Prostate gland (tissue), 2 donors: ENCODE measurements at regions not wholly inside any gene's neighbourhood (a gene's known extent, or its start where the extent isn't known, plus 50 kb on each side); places are given as distances from the start of the nearest gene placed in this dataset.

Experiments used
- DNase-seq: peaks from one replicate; pipeline ENCODE4 v3.0.0-alpha.2; 2019; ENCODE audit warnings: low spot score
- H3K27ac ChIP-seq, 2 donors: fragments of 200-600 bp; sonication (generic); 2 replicates each; pipeline ENCODE4 v1.5.1; 2017 to 2019
- H3K27me3 ChIP-seq: fragments of 200-600 bp; sonication (generic); replicated peaks from 2 replicates; pipeline ENCODE4 v1.5.1; 2019; ENCODE audit not compliant: insufficient read depth
- H3K36me3 ChIP-seq, 2 donors: fragments of 200-600 bp; sonication (generic); 1 replicate in 1 of 2; 2 replicates in 1 of 2; pipeline versions ENCODE4 v1.5.1 to v1.8.1; 2017 to 2019
- H3K4me1 ChIP-seq: fragments of 200-600 bp; sonication (generic); replicated peaks from 2 replicates; pipeline ENCODE4 v1.5.1; 2019
- H3K4me3 ChIP-seq, 2 donors: fragments of 200-600 bp; sonication (generic); 2 replicates each; pipeline ENCODE4 v1.5.1; 2017 to 2019
- H3K9me3 ChIP-seq: fragments of 200-600 bp; sonication (generic); 2 replicates; pipeline ENCODE4 v1.5.1; 2017
- POLR2A ChIP-seq: fragments of 450-650 bp; IDR thresholded peaks from one replicate; pipeline ENCODE4 v1.6.1; 2016; ENCODE audit warnings: antibody characterized with exemption, mild to moderate bottlenecking
- POLR2AphosphoS5 ChIP-seq: sonication (generic); formaldehyde crosslinking; IDR thresholded peaks from one replicate; pipeline ENCODE4 v1.6.1; 2017; ENCODE audit warnings: antibody characterized with exemption
- WGBS: methylation state at CpG from one replicate; pipeline ENCODE4 v1.1.5; 2018; 5-methylcytosine and 5-hydroxymethylcytosine counted together
- intact Hi-C: fragments of 100-400 bp; cut with DNase I; formaldehyde crosslinking; loops from one replicate; pipeline ENCODE4 v1.14.2; 2022
- TF ChIP-seq, protein P1 (sequence below), 4 experiments: fragments of 200-600 bp in 2 of 4; fragments of 450-650 bp in 2 of 4; sonication (generic) in 2 of 4; IDR thresholded peaks; 1 replicate in 3 of 4; 2 replicates in 1 of 4; pipeline ENCODE4 v1.5.1; 2016 to 2019; ENCODE audit warnings: antibody characterized with exemption in 4 of 4, mild to moderate bottlenecking in 2 of 4, moderate library complexity in 2 of 4

GRCh38 chr1:187622545-187622944 is 793.8 kb downstream of the PLA2G4A start:
- DNase-seq = no peak
- WGBS = 44% methylated on average over 1 of the region's 1 CpG
- Histone ChIP-seq H3K27ac (no peak overlapping the region), H3K36me3 (no peaks in the 10 kb centered on the region), H3K9me3 (no peaks in the 10 kb centered on the region), H3K4me3 (no peak overlapping the region), H3K4me1 (no peaks in the 10 kb centered on the region), H3K27me3 (no peaks in the 10 kb centered on the region)
- intact Hi-C loops = no loop called here
- no peak for TF ChIP-seq POLR2AphosphoS5
- TF ChIP-seq, protein P1, sequence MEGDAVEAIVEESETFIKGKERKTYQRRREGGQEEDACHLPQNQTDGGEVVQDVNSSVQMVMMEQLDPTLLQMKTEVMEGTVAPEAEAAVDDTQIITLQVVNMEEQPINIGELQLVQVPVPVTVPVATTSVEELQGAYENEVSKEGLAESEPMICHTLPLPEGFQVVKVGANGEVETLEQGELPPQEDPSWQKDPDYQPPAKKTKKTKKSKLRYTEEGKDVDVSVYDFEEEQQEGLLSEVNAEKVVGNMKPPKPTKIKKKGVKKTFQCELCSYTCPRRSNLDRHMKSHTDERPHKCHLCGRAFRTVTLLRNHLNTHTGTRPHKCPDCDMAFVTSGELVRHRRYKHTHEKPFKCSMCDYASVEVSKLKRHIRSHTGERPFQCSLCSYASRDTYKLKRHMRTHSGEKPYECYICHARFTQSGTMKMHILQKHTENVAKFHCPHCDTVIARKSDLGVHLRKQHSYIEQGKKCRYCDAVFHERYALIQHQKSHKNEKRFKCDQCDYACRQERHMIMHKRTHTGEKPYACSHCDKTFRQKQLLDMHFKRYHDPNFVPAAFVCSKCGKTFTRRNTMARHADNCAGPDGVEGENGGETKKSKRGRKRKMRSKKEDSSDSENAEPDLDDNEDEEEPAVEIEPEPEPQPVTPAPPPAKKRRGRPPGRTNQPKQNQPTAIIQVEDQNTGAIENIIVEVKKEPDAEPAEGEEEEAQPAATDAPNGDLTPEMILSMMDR (IDR thresholded peaks at IDR 0.05) = no peak
- no peak for TF ChIP-seq POLR2A

DNA sequence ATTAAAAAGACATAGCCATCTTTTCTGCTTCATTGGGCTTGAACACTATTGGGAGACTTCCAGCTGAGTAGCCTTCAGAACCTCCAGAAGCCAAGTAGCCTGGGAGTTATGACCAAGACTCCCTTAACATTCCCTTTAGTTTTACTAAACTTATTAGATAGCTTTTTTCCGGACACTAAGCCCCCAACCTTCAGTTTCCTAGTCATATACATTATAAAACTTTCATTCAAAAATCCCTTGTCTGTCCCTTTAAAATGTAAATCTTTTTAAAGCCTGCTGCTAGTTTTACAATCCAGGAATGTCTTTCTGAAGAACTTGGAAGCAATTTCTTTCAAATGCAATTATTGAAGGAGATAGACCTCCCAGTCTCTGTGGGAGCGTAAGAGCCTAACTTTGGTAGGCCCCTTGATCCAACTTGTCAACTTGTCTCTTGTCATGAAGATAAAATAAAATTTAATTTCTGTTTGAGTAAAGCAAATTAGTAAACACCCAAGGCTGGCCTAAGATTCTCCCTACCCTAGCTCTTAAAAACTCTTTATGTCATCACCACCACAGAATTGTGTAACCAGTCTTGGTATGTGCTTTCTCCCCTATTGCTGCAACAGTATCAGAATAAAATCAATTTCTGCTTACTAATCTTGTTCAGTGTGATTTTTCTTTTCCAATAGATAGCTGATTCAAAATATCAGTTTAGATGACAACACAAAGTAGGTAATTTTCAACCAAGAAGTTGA is 796.2 kb downstream of the PLA2G4A start:
- no peak overlapping the region for H3K4me3 ChIP-seq
- H3K4me1 ChIP-seq = no peaks in the 10 kb centered on the region
- H3K36me3 ChIP-seq = no peaks in the 10 kb centered on the region
- H3K27ac ChIP-seq = no peak overlapping the region
- no peaks in the 10 kb centered on the region for H3K27me3 ChIP-seq
- WGBS = 76% methylated on average over 2 of the region's 2 CpGs
- H3K9me3 ChIP-seq = no peaks in the 10 kb centered on the region
- DNase-seq = no peak
- no peak for TF ChIP-seq POLR2A
- no peak for TF ChIP-seq POLR2AphosphoS5
- TF ChIP-seq, protein P1 (IDR thresholded peaks at IDR 0.05) = no peak
- intact Hi-C loops = no loop called here

DNA sequence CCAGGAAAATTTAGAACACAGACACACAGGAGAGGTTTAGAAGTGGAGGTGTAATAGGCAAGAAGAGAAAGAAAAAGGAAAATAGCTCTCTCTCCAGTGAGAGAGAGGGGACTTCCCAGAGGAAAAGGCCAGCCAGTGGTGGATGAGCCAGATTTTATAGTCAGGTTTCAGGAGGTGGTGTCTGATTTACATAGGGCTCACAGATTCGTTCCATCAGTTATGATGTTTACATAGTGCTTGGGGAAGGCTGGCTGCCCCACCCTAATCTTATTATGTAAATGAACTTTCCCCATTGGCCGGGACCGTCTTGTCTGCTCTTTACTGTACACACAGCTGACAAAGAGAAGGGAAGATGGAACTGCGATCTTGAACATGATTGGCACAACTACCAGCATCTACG is 797.3 kb downstream of the PLA2G4A start:
- Histone ChIP-seq H3K9me3 (no peaks in the 10 kb centered on the region), H3K4me1 (no peaks in the 10 kb centered on the region), H3K4me3 (no peak overlapping the region), H3K27me3 (no peaks in the 10 kb centered on the region), H3K27ac (no peak overlapping the region), H3K36me3 (no peaks in the 10 kb centered on the region)
- 37% methylated on average over 5 of the region's 5 CpGs for WGBS
- TF ChIP-seq POLR2AphosphoS5 (no peak), POLR2A (no peak)
- TF ChIP-seq, protein P1 (IDR thresholded peaks at IDR 0.05) = no peak
- intact Hi-C loops = no loop called here
- no peak for DNase-seq

DNA sequence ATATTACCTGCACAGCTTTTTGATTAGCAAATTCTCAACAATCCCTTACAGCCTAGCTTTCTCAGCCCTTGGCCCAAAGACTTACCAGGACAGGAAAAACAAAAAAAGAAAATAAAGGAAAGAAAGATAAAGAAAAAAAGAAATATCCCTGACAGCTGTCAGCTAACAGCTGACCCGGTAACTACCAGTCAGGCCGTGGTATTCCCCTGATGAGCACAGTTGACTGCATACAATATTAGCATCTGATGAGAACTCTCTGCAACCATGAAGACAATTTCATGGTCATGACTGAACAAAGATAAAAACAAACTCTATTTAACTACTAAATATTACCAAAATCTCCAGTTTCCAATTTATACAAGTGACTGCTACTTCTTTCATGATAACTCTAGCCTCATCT is 798.8 kb downstream of the PLA2G4A start:
- Histone ChIP-seq H3K4me3 (no peak overlapping the region), H3K9me3 (no peaks in the 10 kb centered on the region), H3K27ac (no peak overlapping the region), H3K4me1 (no peaks in the 10 kb centered on the region), H3K27me3 (no peaks in the 10 kb centered on the region), H3K36me3 (no peaks in the 10 kb centered on the region)
- intact Hi-C loops = no loop called here
- 91% methylated on average over 2 of the region's 2 CpGs for WGBS
- TF ChIP-seq POLR2AphosphoS5 (no peak), POLR2A (no peak)
- TF ChIP-seq, protein P1 (IDR thresholded peaks at IDR 0.05) = no peak
- DNase-seq = no peak

GRCh38 chr1:187629075-187629474 is 800.3 kb downstream of the PLA2G4A start:
- Histone ChIP-seq H3K4me1 (no peaks in the 10 kb centered on the region), H3K36me3 (no peaks in the 10 kb centered on the region), H3K4me3 (no peak overlapping the region), H3K27ac (no peak overlapping the region), H3K27me3 (no peaks in the 10 kb centered on the region), H3K9me3 (no peaks in the 10 kb centered on the region)
- intact Hi-C loops = no loop called here
- no peak for DNase-seq
- TF ChIP-seq POLR2A (no peak), POLR2AphosphoS5 (no peak)
- TF ChIP-seq, protein P1 (IDR thresholded peaks at IDR 0.05) = no peak
